NOMO-1 treated with DMSO at 0.1 percent for 48 hours (cell line): ENCODE measurements at regions not wholly inside any gene's neighbourhood (a gene's known extent, or its start where the extent isn't known, plus 50 kb on each side); places are given as distances from the start of the nearest gene placed in this dataset.
"Not testable (repeated sequence)": the region's sequence is repeated elsewhere in the genome, so short reads cannot be mapped to it uniquely, and the experiment has no call there.

Source experiments
- DNase-seq: peaks from one replicate; lab custom pipeline; 2025; ENCODE audit not compliant: unreplicated experiment; lab: John Stamatoyannopoulos, UW

DNA sequence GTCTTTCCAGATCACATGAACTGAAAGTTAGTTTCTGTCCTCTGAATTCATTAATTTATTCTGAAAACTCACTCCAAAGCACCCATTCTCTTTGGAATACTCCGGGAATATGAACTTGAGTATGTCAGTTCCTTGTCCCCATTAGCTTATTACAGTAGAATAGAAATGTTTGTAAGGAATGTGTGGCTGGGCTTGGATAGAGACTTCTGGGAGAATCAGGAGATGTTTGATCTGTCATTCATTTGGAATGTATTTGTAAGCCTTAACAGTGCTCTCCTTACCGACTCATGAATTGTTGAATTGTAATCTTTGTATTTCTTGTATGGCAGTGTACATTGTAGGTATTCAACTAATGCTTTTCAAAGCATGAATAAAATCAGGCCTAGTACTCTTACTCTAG is 548.4 kb downstream of the LRRC70 start:
- no peak for DNase-seq

DNA sequence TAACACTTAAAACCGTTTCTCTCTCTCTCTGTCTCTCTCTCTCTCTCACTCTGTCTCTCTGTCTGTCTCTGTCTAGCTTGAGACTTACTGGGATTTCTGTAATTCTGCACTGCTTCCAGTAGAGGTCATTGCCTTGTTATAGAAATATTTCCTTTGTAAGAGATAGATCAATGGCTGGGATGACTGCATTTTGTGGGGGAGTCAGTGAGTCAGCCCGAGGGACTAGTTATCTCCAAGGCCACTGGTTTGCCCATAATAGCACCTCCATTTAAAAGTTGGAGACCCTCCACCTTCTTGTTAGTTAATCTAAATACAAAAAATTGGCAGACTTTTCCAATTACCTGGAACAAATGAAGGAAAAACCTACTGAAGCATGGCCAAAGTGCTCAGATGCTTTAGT is 547.2 kb downstream of the LRRC70 start:
- no peak for DNase-seq

DNA sequence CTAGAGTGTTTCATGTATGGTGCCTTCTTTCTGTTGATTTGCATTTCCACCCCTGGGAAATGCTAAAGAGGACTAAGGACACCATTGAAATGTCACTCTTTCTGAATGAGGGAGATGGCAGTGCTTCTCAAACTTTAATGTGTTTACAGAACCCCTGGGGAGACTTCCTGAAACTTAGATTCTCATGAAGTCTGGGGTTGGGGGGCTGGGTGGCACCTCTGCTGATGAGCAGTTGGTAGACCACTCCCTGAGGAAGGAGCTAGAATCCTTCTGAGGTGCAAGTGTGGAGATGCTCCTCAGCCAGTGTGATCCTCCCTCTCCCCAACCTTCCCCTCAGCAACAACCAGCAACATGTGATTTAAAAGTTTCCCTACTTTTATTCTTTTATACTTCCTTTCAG is 546.8 kb downstream of the LRRC70 start:
- DNase-seq = no peak

DNA sequence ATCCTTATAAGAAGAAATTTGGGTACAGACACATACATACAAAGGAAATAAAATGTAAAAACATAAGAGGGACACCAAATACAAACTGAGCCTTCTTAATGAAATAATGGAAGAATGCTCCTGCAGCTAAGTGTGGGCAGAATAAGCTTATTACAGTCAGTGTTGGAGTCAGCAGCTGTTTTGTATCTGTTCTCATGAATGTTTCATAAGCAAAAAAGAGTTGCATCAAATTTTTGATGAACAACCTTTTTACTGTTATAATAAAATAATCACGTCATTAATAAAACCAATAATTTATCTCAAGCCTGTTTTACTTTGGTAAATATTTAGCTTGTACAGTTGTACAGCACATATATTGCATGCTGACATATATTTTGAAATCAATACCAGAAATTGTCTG is 545.6 kb downstream of the LRRC70 start:
- no peak for DNase-seq

DNA sequence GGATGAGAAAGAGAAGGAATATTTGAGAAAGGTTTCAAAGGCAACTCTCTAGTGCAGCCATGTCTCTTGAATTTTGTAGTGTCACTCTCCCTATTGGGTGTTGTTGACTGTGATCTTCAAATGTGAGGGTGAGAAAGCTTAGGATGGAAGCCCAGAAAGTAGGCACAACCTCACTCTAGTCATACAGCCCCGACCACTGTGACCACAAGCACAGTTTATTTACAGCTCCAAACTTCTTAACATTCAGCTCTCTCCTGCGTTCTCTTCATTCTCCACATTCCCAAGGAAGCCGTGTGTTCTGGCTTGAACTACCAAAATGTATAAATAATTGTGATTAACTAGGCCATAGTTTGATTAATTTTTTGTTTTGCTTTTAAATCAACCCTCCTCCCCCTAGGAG is 542.9 kb downstream of the LRRC70 start:
- DNase-seq = no peak

DNA sequence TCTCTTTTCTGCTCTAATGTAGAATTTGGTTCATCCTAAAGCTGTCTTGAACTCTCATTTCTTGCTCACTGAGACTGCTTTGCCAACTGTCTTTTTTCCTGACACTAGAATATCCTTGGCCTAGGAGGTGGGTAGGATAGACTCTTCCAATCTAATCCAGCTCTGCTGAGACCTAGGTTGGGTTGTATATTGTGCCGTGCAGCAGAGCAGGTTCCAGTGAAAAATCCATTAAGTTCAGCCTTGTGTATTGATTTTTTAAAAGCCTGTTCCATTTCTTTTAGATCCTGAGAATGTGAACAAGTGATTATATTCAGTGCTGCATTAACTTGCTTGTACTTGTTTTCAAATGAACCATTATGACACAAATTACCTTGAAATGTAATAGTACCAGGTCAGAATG is 539.6 kb downstream of the LRRC70 start:
- DNase-seq = no peak

DNA sequence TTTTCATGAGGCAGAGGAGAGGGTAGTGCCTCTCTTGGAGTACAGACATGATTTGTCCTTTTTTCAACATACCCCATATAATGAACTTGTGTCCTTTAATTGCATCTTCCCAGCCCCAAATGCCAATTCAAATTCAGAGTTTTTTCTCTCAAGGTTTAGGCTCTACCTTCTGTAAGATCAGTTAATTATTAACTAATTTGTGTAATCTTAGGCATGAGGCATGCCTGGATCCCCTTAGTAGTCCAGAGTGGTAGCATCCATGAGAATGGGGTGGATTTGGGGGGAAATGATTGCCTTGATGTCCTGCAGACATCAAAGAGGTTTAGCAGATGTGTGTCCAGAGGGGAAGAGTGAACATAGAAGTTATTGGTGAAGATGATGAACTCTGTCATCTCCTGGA is 533.3 kb downstream of the LRRC70 start:
- DNase-seq = no peak

DNA sequence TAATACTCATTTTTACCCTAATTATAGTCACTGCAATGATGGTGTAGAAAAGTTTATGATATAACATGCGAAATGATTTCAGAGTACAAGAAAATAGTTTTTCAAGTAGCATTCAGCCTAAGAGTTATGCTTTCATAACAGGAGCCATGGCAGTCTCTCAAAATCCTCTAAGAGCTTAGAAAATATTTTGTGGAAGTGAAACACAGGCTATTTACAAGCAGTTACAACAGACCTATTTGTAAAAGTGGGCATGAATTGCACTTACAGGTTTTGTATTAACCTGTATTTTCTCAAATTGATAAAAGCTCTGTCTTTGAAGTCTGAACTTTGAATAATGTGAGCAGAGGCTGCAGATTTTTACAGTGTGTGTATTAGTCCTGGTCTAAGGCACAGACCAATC is 523.3 kb downstream of the LRRC70 start:
- DNase-seq = peak; percentile 41

DNA sequence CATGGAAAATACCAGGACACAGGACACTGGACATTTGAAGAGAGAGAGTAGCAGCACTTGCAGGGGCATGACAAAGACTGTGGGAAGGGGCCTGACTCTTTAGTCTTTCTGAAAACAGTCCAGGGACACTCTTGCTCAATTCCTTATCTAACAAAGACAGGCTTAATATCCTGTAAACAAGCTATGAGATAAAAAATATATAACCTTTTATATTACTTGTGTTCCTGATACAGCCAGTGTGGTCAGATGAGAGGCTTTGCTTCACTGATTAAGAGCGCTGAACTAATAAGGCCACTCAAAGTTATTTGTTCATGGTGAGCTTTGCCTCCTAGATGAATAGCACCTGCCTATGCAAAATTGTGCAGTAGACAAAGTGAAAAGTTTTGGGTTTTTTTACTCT is 518.7 kb downstream of the LRRC70 start:
- no peak for DNase-seq

DNA sequence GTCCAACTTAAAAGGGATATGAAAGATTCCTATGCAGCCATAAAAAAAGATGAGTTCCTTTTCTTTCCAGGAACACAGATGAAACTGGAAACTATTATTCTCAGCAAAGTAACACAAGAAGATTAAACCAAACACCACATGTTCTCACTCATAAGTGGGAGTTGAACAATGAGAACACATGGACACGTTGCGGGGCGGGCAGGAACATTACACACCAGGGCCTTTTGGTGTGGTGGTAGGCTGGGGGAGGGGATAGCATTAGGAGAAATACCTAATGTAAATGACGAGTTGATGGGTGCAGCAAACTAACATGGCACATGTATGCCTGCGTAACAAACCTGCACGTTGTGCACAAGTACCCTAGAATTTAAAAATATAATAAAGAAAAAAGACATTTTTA is 516.1 kb downstream of the LRRC70 start:
- DNase-seq = no peak

DNA sequence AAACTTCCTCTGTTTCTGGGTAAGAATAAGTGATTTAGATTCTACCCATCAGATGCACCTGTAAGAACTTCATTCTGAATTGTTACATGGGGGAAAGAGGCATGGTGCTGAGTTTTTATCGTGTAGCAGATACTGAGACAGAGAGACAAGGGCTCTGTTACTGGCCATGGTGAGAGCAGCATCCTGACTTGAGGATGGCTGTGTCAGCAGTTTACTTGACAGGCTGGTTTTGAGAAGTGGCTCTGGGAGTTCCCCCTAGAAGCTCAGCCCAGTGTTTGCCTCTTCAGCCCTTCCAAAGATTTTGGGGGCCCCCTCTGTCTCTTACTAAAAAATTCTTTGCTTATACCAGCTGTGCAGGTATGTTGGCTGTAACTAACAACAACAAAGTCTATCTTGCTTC is 510.5 kb downstream of the LRRC70 start:
- DNase-seq = no peak

DNA sequence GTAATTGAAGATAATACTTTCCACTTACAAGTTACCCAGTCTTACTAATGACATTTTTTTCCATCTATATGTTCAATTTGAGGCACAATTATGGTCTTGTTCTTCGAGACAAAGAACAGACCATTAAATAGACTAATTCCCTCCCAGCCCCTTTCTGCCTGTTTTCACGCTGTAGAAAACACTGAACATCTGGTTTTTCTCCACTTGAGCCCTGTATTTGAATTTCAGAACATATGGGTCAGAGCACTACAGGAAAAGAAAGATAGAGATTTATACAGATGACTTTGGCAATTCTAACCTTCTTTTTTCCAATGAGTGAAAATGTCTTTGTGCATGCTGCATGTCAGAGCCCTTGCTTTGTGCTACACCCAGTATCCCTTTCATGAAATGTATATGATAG is 506.9 kb downstream of the LRRC70 start:
- no peak for DNase-seq

DNA sequence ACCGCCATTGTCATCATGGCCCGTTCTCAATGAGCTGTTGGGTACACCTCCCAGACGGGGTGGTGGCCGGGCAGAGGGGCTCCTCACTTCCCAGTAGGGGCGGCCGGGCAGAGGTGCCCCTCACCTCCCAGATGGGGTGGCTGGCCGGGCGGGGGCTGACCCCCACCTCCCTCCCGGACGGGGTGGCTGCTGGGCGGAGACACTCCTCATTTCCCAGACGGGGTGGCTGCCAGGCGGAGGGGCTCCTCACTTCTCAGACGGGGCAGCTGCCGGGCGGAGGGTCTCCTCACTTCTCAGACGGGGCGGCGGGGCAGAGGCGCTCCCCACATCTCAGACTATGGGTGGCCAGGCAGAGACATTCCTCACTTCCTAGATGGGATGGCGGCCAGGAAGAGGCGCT is 505.1 kb downstream of the LRRC70 start:
- DNase-seq = not testable (repeated sequence)

DNA sequence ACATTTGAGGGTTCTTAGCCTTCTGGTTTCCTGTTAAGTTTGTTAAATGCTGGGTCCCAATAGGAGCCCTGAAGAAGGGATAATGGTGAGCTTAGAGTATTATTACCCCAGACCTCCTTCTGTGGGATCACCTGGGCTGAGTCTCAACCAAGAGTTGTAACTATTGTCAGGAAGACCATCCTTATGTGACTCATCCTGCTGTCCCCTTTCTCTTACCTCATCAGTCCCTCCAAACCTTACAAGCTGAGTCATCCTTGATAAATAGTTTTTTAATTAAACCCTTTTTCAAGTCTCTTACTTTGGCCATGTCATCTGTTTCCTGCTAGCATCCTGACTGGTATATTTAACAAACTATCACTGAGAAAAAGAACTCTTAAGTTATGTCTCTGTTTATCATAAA is 502.8 kb downstream of the LRRC70 start:
- no peak for DNase-seq

DNA sequence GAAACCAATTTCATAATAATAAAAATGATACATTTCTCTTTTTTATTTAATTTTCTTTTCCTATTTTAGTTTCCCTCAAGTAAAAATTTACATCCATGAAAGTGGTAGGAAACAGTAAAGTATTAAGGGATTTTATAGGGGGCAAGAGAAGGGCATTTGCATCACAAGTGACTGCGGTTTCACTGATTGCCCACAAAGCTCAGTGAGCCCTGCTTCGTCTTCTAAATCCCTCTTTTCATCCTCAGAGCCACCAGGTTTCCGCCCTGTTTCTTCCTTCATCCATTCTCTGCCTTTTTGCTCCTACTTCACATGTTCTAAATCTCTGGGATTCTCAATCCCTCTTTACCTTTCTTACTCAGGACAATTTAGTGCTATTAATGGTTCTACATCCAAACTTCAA is 491.4 kb downstream of the LRRC70 start:
- no peak for DNase-seq

DNA sequence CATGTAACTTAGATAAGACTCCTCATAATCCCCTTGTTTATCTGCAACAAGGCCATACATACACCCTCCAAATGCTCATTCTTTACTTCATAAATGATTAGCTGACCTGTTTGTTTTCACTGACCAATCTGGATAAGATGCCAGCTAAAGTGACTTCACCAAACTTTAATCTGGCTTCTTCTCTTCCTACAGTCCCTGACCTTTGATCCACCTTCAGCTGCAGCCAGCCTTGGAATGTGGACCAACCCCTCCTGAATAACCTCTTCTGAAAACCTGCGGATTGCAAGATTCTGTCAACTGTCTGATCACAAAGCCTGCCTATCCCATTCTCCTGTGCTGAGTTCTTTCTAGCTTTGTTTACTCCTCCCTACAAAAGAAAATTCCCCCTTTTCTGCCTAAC is 476.8 kb downstream of the LRRC70 start:
- DNase-seq = no peak

DNA sequence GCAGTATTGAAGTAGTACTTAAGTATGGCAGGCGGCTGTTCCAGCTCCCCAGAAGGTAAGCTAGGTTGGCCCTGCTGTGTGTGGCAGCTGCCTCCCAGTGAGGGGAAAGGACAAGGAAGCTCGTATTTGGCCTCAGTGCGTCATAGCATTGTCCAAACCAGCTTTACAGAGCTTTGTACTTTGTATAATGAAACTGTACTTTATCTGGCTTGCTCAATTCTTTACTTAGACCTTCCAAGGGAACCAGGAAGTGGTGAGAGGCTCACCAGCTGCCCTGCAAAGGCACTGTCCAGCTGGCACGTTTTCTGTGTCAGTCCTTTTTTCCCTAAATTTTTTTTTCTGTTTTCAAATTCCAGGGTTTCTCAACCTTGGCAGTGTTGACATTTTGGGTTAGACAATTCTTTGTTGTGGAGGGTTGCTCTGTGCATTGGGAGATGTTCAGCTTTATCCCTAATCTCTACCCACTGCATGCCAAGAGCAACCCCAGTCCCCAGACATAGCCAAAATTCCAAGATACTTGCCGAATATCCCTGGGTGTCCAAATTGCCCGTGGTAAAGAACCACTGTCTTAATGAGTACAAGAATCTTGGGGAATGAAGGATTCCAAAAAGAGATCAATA is 474.5 kb downstream of the LRRC70 start:
- DNase-seq = no peak

DNA sequence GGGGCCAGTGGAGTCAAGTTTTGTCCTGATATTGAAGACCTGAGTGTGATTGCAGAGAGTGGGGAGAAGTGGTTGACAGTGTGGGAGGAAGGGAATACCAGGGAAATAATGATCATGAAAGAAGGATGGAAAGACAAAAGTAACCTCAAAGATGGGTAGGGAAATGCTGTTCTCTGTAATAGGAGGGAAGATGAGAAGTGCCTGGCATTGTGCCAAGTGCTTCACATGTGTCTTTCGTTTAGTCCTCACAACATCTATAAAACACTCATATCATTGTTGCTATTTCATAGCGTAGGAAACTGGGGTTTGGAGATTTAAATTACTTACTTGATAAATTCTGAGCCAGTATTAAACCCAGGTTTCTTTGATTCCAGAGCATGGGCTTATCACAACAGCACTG is 472.3 kb downstream of the LRRC70 start:
- no peak for DNase-seq

DNA sequence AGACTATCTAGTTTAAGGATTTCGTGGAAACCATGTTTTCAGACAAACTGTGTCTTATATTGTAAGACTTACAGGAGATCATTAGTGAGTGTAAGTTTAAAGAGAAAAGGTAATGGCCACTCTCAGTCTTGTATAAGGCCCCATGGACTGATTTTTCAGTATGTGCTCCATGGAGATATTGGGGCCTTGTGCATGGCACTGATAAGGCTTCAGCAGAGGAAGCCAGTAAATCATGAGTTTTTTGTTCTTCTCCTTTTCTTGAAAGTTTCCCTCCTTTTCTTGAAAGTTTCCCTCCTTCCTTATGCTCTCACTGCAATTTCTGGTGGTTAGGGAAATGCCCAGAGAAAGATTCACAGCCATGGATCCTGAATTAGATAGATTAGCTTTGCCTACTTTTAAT is 471.3 kb downstream of the LRRC70 start:
- DNase-seq = no peak

DNA sequence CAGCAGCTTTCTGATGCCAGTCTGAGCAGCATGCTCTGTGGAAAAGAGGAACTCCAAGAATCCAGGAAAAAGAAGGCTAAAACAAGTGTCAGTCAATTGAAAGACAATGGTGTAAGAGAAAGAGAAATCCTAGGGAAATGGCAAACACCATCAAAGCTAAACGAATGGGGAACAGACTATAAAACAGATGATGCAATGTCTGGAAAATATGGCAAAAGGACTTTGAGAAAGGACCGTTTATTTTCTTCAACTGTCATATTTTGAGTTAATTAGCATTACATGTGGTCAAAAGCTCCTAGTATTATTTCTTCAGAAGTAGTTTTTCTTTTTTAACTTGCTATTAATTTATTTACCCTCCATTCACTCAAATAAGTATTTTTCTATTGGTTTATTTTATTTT is 465.2 kb downstream of the LRRC70 start:
- no peak for DNase-seq

DNA sequence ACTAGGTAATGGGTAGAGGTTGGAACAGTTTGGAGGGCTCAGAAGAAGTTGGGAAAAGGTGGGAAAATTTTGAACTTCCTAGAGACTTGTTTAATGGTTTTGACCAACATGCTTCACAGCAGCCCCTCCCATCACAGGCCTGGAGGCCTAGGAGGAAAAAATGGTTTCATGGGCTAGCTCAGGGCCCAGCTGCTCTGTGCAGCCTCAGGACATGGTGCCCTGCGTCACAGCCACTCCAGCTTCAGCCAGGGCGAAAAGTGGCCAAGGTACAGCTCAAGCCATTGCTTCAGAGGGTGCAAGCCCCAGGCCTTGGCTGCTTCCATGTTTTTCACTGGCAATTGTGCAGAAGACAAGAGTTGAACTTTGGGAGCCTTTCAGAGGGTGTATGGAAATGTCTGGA is 453.7 kb downstream of the LRRC70 start:
- DNase-seq = no peak

DNA sequence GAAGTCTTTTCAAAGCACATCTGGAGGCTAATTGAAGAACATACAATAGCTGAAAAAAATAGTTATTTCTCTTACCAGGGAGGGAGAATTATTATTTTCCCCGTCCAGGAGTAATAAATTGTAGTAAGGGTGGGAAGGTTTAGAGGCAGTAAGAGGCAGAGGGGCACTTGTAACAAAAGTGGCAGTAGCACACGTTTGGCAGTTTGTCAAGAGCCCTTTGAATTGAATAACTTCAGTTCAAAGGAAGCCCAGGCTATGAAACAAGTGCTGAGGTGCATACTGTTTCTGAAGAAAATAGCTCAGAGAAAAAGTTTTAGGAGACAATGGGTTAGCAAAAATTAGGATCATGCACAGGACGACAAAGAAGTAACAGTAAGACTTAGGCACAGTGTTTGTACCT is 451.3 kb downstream of the LRRC70 start:
- no peak for DNase-seq

DNA sequence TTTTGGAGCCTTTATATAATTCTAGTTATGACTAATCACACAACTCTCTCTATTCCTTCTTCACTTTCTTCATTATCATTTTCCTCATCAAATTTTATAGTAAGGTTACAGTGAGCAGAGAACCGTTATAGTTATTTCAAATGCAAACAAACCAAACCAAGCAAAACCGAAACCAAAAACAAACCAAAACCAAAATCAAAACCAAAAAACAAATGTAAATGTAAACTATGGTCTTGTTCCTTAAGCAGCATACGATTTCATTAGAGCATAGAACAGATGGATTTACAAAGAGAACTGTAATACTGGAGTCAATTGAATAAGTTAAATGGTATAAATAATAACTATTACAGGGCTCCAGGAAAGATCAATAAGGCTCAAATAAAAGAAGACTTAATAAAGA is 447.1 kb downstream of the LRRC70 start:
- DNase-seq = no peak

DNA sequence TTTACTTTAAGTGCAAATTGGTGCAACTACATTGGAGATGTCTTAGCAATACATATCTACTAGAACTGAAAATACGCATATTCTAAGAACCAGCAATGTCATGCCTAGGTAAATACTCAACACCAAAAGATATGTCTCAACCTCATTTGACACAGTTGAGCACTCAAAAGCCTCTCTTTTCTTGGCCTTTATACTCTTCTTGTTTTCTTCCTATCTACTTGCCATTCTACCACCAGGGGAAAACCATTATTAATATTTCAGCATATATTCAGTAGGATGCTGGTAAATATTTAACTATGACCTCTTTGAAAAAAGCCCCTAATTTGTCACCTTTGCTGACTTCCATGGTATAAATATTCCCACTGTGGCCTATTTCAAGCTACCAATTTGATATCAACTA is 443.8 kb downstream of the LRRC70 start:
- DNase-seq = no peak
